SK-N-SH treated with all-trans-retinoic acid at 6 μM for 48 hours (cell line): ENCODE measurements at regions not wholly inside any gene's neighbourhood (a gene's known extent, or its start where the extent isn't known, plus 50 kb on each side); places are given as distances from the start of the nearest gene placed in this dataset.

ENCODE experiments used
- ARNTL ChIP-seq: fragments of 450-650 bp; formaldehyde crosslinking; IDR thresholded peaks from 2 replicates; pipeline ENCODE4 v1.5.0; 2020; ENCODE audit warnings: low read depth, mild to moderate bottlenecking, moderate library complexity, borderline replicate concordance
- GLIS3 ChIP-seq: fragments of 250-450 bp; sonication (Bioruptor Pico); IDR thresholded peaks from 2 replicates; pipeline ENCODE4 v1.5.0; 2020; ENCODE audit warnings: mild to moderate bottlenecking, moderate library complexity
- ISL1 ChIP-seq: fragments of 250-450 bp; sonication (Bioruptor Pico); IDR thresholded peaks from 2 replicates; pipeline ENCODE4 v2.1.2; 2022; ENCODE audit warnings: mild to moderate bottlenecking, moderate library complexity
- OSR1 ChIP-seq: fragments of 250-450 bp; sonication (Bioruptor Pico); IDR thresholded peaks from 2 replicates; pipeline ENCODE4 v1.8.0; 2022; ENCODE audit warnings: moderate library complexity, mild to moderate bottlenecking, inconsistent platforms
- POU6F1 ChIP-seq: fragments of 250-450 bp; sonication (Bioruptor Pico); IDR thresholded peaks from 2 replicates; pipeline ENCODE4 v1.8.0; 2021; ENCODE audit warnings: low read depth, mild to moderate bottlenecking, moderate library complexity, borderline replicate concordance
- RARB ChIP-seq: fragments of 250-450 bp; sonication (Bioruptor Pico); IDR thresholded peaks from 2 replicates; pipeline ENCODE4 v1.8.0; 2021; ENCODE audit warnings: mild to moderate bottlenecking, moderate library complexity
- SNAI2 ChIP-seq: fragments of 250-450 bp; sonication (Bioruptor Pico); IDR thresholded peaks from 2 replicates; pipeline ENCODE4 v1.5.0; 2020; ENCODE audit warnings: mild to moderate bottlenecking, moderate library complexity
- TOX ChIP-seq: fragments of 250-450 bp; sonication (Bioruptor Pico); IDR thresholded peaks from 2 replicates; pipeline ENCODE4 v1.8.0; 2021; ENCODE audit warnings: mild to moderate bottlenecking, moderate library complexity, borderline replicate concordance
- ZFP3 ChIP-seq: fragments of 250-450 bp; sonication (Bioruptor Pico); IDR thresholded peaks from 2 replicates; pipeline ENCODE4 v1.5.0; 2020; ENCODE audit warnings: mild to moderate bottlenecking, moderate library complexity
- ZFP30 ChIP-seq: fragments of 450-650 bp; formaldehyde crosslinking; IDR thresholded peaks from 2 replicates; pipeline ENCODE4 v1.5.0; 2022; ENCODE audit warnings: mild to moderate bottlenecking, moderate library complexity
- ZNF565 ChIP-seq: fragments of 450-650 bp; formaldehyde crosslinking; conservative IDR thresholded peaks from 2 replicates; pipeline ENCODE4 v1.5.0; 2020; ENCODE audit warnings: low read depth, mild to moderate bottlenecking, moderate library complexity
- TF ChIP-seq, protein P1 (sequence below): fragments of 250-450 bp; sonication (Bioruptor Pico); IDR thresholded peaks from 2 replicates; pipeline ENCODE4 v1.5.1; 2020; ENCODE audit warnings: low read depth, mild to moderate bottlenecking, moderate library complexity
- TF ChIP-seq, protein P2 (sequence below): fragments of 250-450 bp; sonication (Bioruptor Pico); IDR thresholded peaks from 2 replicates; pipeline ENCODE4 v1.8.0; 2020; ENCODE audit warnings: mild to moderate bottlenecking, moderate library complexity, borderline replicate concordance

- no peak for TF ChIP-seq RARB (CRISPR knock-in tag)
- TF ChIP-seq GLIS3 (CRISPR knock-in tag): no peak
- TF ChIP-seq ISL1 (CRISPR knock-in tag): no peak
- TF ChIP-seq OSR1: no peak
- no peak for TF ChIP-seq TOX (CRISPR knock-in tag)
- no peak for TF ChIP-seq ZNF565 (CRISPR knock-in tag)
- TF ChIP-seq ZFP30 (CRISPR knock-in tag): no peak
- TF ChIP-seq, protein P1, sequence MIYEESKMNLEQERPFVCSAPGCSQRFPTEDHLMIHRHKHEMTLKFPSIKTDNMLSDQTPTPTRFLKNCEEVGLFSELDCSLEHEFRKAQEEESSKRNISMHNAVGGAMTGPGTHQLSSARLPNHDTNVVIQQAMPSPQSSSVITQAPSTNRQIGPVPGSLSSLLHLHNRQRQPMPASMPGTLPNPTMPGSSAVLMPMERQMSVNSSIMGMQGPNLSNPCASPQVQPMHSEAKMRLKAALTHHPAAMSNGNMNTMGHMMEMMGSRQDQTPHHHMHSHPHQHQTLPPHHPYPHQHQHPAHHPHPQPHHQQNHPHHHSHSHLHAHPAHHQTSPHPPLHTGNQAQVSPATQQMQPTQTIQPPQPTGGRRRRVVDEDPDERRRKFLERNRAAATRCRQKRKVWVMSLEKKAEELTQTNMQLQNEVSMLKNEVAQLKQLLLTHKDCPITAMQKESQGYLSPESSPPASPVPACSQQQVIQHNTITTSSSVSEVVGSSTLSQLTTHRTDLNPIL (CRISPR knock-in tag): no peak
- TF ChIP-seq ARNTL: no peak
- TF ChIP-seq, protein P2, sequence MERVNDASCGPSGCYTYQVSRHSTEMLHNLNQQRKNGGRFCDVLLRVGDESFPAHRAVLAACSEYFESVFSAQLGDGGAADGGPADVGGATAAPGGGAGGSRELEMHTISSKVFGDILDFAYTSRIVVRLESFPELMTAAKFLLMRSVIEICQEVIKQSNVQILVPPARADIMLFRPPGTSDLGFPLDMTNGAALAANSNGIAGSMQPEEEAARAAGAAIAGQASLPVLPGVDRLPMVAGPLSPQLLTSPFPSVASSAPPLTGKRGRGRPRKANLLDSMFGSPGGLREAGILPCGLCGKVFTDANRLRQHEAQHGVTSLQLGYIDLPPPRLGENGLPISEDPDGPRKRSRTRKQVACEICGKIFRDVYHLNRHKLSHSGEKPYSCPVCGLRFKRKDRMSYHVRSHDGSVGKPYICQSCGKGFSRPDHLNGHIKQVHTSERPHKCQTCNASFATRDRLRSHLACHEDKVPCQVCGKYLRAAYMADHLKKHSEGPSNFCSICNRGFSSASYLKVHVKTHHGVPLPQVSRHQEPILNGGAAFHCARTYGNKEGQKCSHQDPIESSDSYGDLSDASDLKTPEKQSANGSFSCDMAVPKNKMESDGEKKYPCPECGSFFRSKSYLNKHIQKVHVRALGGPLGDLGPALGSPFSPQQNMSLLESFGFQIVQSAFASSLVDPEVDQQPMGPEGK (CRISPR knock-in tag): no peak
- TF ChIP-seq ZFP3 (CRISPR knock-in tag): no peak
- TF ChIP-seq POU6F1: no peak
- no peak for TF ChIP-seq SNAI2
These were observed 300.1 kb downstream of the PAX1 start for GRCh38 chr20:22005535-22005934.
